GM23338 (cell line): ENCODE measurements at regions not wholly inside any gene's neighbourhood (a gene's known extent, or its start where the extent isn't known, plus 50 kb on each side); places are given as distances from the start of the nearest gene placed in this dataset.

Experiments
- ATAC-seq: fragments of 200-7000 bp; cut with Tn5 transposase; 3 replicates; pipeline ENCODE4 v1.9.1; 2020
- DNase-seq: peaks from one replicate; pipeline ENCODE4 v3.0.0-alpha.2; 2015; ENCODE audit warnings: low spot score
- H2AFZ ChIP-seq: fragments of 200-600 bp; sonication (generic); 2 replicates; pipeline ENCODE4 v1.8.0; 2016; ENCODE audit warnings: antibody characterized with exemption, mild to moderate bottlenecking, moderate library complexity
- H3F3A ChIP-seq: fragments of 200-600 bp; sonication (generic); replicated peaks from 2 replicates; pipeline ENCODE4 v1.8.0; 2017; ENCODE audit warnings: antibody characterized with exemption, mixed run types, low read depth
- H3K27ac ChIP-seq: fragments of 200-600 bp; sonication (generic); 2 replicates; pipeline ENCODE4 v1.6.1; 2016; ENCODE audit warnings: low read depth
- H3K27me3 ChIP-seq: fragments of 200-600 bp; sonication (generic); 2 replicates; pipeline ENCODE4 v1.8.0; 2016; ENCODE audit warnings: mild to moderate bottlenecking, mixed run types, moderate library complexity; ENCODE audit not compliant: insufficient read depth
- H3K36me3 ChIP-seq: fragments of 200-600 bp; sonication (generic); 2 replicates; pipeline ENCODE4 v1.8.0; 2016; ENCODE audit warnings: mild to moderate bottlenecking; ENCODE audit not compliant: insufficient read depth
- H3K4me1 ChIP-seq: fragments of 200-600 bp; sonication (generic); 2 replicates; pipeline ENCODE4 v1.8.0; 2016; ENCODE audit warnings: mild to moderate bottlenecking, moderate library complexity; ENCODE audit not compliant: insufficient read depth
- H3K4me2 ChIP-seq: fragments of 200-600 bp; sonication (generic); 2 replicates; pipeline ENCODE4 v1.7.1; 2017; ENCODE audit warnings: mixed run types
- H3K4me3 ChIP-seq: fragments of 200-600 bp; sonication (generic); 2 replicates; pipeline ENCODE4 v1.6.1; 2016; ENCODE audit warnings: mixed run types
- H3K79me2 ChIP-seq: fragments of 200-600 bp; sonication (generic); replicated peaks from 2 replicates; pipeline ENCODE4 v1.8.0; 2017; ENCODE audit warnings: mild to moderate bottlenecking; ENCODE audit not compliant: insufficient read depth
- H3K9me2 ChIP-seq: fragments of 200-600 bp; sonication (generic); 2 replicates; pipeline ENCODE4 v1.8.0; 2017; ENCODE audit not compliant: insufficient read depth
- H4K20me1 ChIP-seq: fragments of 200-600 bp; sonication (generic); replicated peaks from 2 replicates; pipeline ENCODE4 v1.8.0; 2017; ENCODE audit warnings: mild to moderate bottlenecking; ENCODE audit not compliant: insufficient read depth
- H3K27ac Mint-ChIP-seq: 2 replicates; pipeline ENCODE4 v1.8.0; 2020; ENCODE audit warnings: inconsistent platforms, mild to moderate bottlenecking, moderate library complexity, mixed read lengths
- H3K27me3 Mint-ChIP-seq: 3 replicates; pipeline ENCODE4 v1.8.0; 2022; ENCODE audit warnings: low read depth, mild to moderate bottlenecking, moderate library complexity, mixed read lengths, inconsistent platforms; ENCODE audit not compliant: insufficient read depth, poor library complexity
- H3K36me3 Mint-ChIP-seq: 3 replicates; pipeline ENCODE4 v1.8.0; 2021; ENCODE audit warnings: low read depth, mild to moderate bottlenecking, inconsistent platforms, moderate library complexity, mixed read lengths
- H3K4me1 Mint-ChIP-seq: 3 replicates; pipeline ENCODE4 v1.8.0; 2020; ENCODE audit warnings: mild to moderate bottlenecking, inconsistent platforms, mixed read lengths
- H3K4me3 Mint-ChIP-seq: 3 replicates; pipeline ENCODE4 v1.8.0; 2021; ENCODE audit warnings: moderate library complexity, mild to moderate bottlenecking, inconsistent platforms, mixed read lengths
- H3K9me3 Mint-ChIP-seq: 3 replicates; pipeline ENCODE4 v1.8.0; 2020; ENCODE audit warnings: moderate library complexity, mild to moderate bottlenecking, inconsistent platforms, mixed read lengths
- CREB1 ChIP-seq: fragments of 250-450 bp; sonication (Bioruptor Pico); IDR thresholded peaks from 2 replicates; pipeline ENCODE4 v1.5.0; 2020; ENCODE audit warnings: low read depth, mild to moderate bottlenecking, moderate library complexity
- ETS1 ChIP-seq: IDR thresholded peaks from 2 replicates; pipeline ENCODE4 v1.6.1; 2016; ENCODE audit warnings: antibody characterized with exemption
- EZH2 ChIP-seq: fragments of 200-600 bp; sonication (generic); IDR thresholded peaks from one replicate; pipeline ENCODE4 v1.8.0; 2017; ENCODE audit warnings: antibody characterized with exemption, mild to moderate bottlenecking, low read depth; ENCODE audit not compliant: unreplicated experiment
- EZH2phosphoT487 ChIP-seq: fragments of 200-600 bp; sonication (generic); IDR thresholded peaks from one replicate; pipeline ENCODE4 v1.8.1; 2018; ENCODE audit warnings: antibody characterized with exemption; ENCODE audit not compliant: unreplicated experiment
- NANOG ChIP-seq: IDR thresholded peaks from 2 replicates; pipeline ENCODE4 v1.6.1; 2016; ENCODE audit warnings: antibody characterized with exemption, borderline replicate concordance
- POLR2AphosphoS5 ChIP-seq: IDR thresholded peaks from 2 replicates; pipeline ENCODE4 v1.6.1; 2016; ENCODE audit warnings: antibody characterized with exemption, low read depth
- REST ChIP-seq: IDR thresholded peaks from one replicate; pipeline ENCODE4 v1.6.1; 2018; ENCODE audit warnings: antibody characterized with exemption; ENCODE audit not compliant: unreplicated experiment
- STAT1 ChIP-seq: IDR thresholded peaks from one replicate; pipeline ENCODE4 v1.6.1; 2016; ENCODE audit warnings: antibody characterized with exemption; ENCODE audit not compliant: unreplicated experiment
- ZNF114 ChIP-seq: fragments of 250-450 bp; sonication (Bioruptor Pico); IDR thresholded peaks from 2 replicates; pipeline ENCODE4 v1.5.0; 2020; ENCODE audit warnings: mild to moderate bottlenecking, moderate library complexity
- ZNF462 ChIP-seq: fragments of 250-450 bp; sonication (Bioruptor Pico); IDR thresholded peaks from 2 replicates; pipeline ENCODE4 v1.5.0; 2020; ENCODE audit warnings: mild to moderate bottlenecking, moderate library complexity

- DNase-seq (no peak), ATAC-seq (no peak)
- no peaks in the 10 kb centered on the region for H3K79me2 ChIP-seq
- no peaks in the 10 kb centered on the region for H3K27me3 Mint-ChIP-seq
- no peaks in the 10 kb centered on the region for H4K20me1 ChIP-seq
- no peaks in the 10 kb centered on the region for H3K36me3 Mint-ChIP-seq
- TF ChIP-seq STAT1 (no peak), POLR2AphosphoS5 (no peak), CREB1 (no peak), ZNF114 (CRISPR knock-in tag) (no peak), EZH2phosphoT487 (no peak), ETS1 (no peak), EZH2 (no peak)
- H3K27me3 ChIP-seq = no peaks in the 10 kb centered on the region
- H3F3A ChIP-seq = no peaks in the 10 kb centered on the region
- H2AFZ ChIP-seq = no peak overlapping the region
- no peak overlapping the region for H3K4me3 Mint-ChIP-seq
- H3K36me3 ChIP-seq = no peaks in the 10 kb centered on the region
- no peak overlapping the region for H3K27ac Mint-ChIP-seq
- H3K4me2 ChIP-seq = no peak overlapping the region
- no peaks in the 10 kb centered on the region for H3K9me3 Mint-ChIP-seq
- peaks cover 17% of the 10 kb centered on the region for H3K4me1 ChIP-seq
- H3K27ac ChIP-seq = no peak overlapping the region
- peaks cover 21% of the 10 kb centered on the region for H3K4me1 Mint-ChIP-seq
- H3K4me3 ChIP-seq = no peak overlapping the region
- H3K9me2 ChIP-seq = no peaks in the 10 kb centered on the region
These were observed 806.0 kb upstream of the ZNF608 start for GRCh38 chr5:125552486-125552885.

GRCh38 chr5:125554355-125554754 lies 807.9 kb upstream of the ZNF608 start:
- no peaks in the 10 kb centered on the region for H3F3A ChIP-seq
- DNase-seq (no peak), ATAC-seq (peak; percentile 81)
- no peaks in the 10 kb centered on the region for H3K9me3 Mint-ChIP-seq
- no peak overlapping the region for H3K4me3 Mint-ChIP-seq
- H3K27ac Mint-ChIP-seq = no peak overlapping the region
- H3K27me3 Mint-ChIP-seq = no peaks in the 10 kb centered on the region
- H3K36me3 ChIP-seq = no peaks in the 10 kb centered on the region
- no peak overlapping the region for H3K4me2 ChIP-seq
- no peaks in the 10 kb centered on the region for H4K20me1 ChIP-seq
- no peaks in the 10 kb centered on the region for H3K9me2 ChIP-seq
- TF ChIP-seq REST (no peak), ETS1 (no peak), NANOG (no peak), POLR2AphosphoS5 (no peak), EZH2 (no peak), ZNF462 (no peak), CREB1 (no peak)
- H2AFZ ChIP-seq = no peak overlapping the region
- no peaks in the 10 kb centered on the region for H3K79me2 ChIP-seq
- peaks cover 12% of the 10 kb centered on the region for H3K4me1 ChIP-seq
- no peaks in the 10 kb centered on the region for H3K36me3 Mint-ChIP-seq
- no peak overlapping the region for H3K4me3 ChIP-seq
- H3K27me3 ChIP-seq = no peaks in the 10 kb centered on the region
- H3K27ac ChIP-seq = no peak overlapping the region
- peaks cover 16% of the 10 kb centered on the region for H3K4me1 Mint-ChIP-seq
